Esophagus squamous epithelium (tissue), 4 donors: ENCODE measurements at regions not wholly inside any gene's neighbourhood (a gene's known extent, or its start where the extent isn't known, plus 50 kb on each side); places are given as distances from the start of the nearest gene placed in this dataset.

ENCODE experiments used
- POLR2A ChIP-seq, 4 donors: fragments of 450-650 bp; IDR thresholded peaks; one replicate each; pipeline ENCODE4 v1.6.1; 2017; ENCODE audit warnings: antibody characterized with exemption in 4 of 4, mild to moderate bottlenecking in 4 of 4, moderate library complexity in 3 of 4
- TF ChIP-seq, protein P1 (sequence below), 6 experiments: fragments of 450-650 bp in 4 of 6; fragments of 200-600 bp in 2 of 6; sonication (generic) in 2 of 6; IDR thresholded peaks; one replicate each; pipeline ENCODE4 v1.5.1; 2016 to 2019; ENCODE audit warnings: antibody characterized with exemption in 6 of 6, mild to moderate bottlenecking in 4 of 6, moderate library complexity in 4 of 6

DNA sequence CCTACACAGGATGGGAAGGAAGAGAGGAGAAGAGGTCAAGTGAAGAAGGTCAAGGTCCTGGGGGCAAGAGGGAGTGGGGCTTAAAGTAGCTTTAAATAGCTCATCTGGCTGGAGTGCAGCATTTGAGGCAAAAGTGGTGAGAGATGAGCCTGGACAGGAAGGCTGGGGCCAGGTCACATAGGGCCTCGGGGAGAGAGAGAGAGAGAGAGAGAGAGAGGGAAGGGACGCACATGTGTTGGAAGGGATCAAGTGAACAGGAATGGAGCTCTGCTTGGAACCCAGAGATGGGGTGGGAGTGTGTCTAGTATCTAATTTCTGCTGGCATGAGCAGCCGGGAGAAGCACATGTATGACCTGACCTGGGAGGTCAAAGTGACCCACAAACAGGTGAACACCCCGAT, 407.5 kb downstream of the MED13L start:
- no peak for TF ChIP-seq POLR2A (IDR thresholded peaks at IDR 0.05)
- TF ChIP-seq, protein P1, sequence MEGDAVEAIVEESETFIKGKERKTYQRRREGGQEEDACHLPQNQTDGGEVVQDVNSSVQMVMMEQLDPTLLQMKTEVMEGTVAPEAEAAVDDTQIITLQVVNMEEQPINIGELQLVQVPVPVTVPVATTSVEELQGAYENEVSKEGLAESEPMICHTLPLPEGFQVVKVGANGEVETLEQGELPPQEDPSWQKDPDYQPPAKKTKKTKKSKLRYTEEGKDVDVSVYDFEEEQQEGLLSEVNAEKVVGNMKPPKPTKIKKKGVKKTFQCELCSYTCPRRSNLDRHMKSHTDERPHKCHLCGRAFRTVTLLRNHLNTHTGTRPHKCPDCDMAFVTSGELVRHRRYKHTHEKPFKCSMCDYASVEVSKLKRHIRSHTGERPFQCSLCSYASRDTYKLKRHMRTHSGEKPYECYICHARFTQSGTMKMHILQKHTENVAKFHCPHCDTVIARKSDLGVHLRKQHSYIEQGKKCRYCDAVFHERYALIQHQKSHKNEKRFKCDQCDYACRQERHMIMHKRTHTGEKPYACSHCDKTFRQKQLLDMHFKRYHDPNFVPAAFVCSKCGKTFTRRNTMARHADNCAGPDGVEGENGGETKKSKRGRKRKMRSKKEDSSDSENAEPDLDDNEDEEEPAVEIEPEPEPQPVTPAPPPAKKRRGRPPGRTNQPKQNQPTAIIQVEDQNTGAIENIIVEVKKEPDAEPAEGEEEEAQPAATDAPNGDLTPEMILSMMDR (IDR thresholded peaks at IDR 0.05) = no peak
